Neural cell (in vitro differentiated cells): ENCODE measurements at regions not wholly inside any gene's neighbourhood (a gene's known extent, or its start where the extent isn't known, plus 50 kb on each side); places are given as distances from the start of the nearest gene placed in this dataset.

Experiments
- H2AFZ ChIP-seq: fragments of 200-600, 300-800 bp; sonication (generic), shearing (Covaris generic); 2 replicates; pipeline ENCODE4 v1.6.0; 2014; ENCODE audit warnings: low read depth, mild to moderate bottlenecking, antibody characterized with exemption, low read length, moderate library complexity
- H3F3A ChIP-seq: fragments of 200-600 bp; shearing (Covaris generic); 2 replicates; pipeline ENCODE4 v1.6.1; 2016; ENCODE audit warnings: mild to moderate bottlenecking, moderate library complexity, mixed read lengths, antibody characterized with exemption, low read length; ENCODE audit not compliant: insufficient read depth, poor library complexity, severe bottlenecking
- H3K27ac ChIP-seq: fragments of 200-600, 300-800 bp; sonication (generic), shearing (Covaris generic); 2 replicates; pipeline ENCODE4 v1.5.1; 2014; ENCODE audit warnings: mild to moderate bottlenecking, low read length, moderate library complexity
- H3K27me3 ChIP-seq: fragments of 300-800, 200-600 bp; sonication (generic), shearing (Covaris generic); 2 replicates; pipeline ENCODE4 v1.6.0; 2014; ENCODE audit warnings: mild to moderate bottlenecking, low read depth, low read length, moderate library complexity; ENCODE audit not compliant: insufficient read depth
- H3K36me3 ChIP-seq: fragments of 300-800, 200-600 bp; sonication (generic), shearing (Covaris generic); 2 replicates; pipeline ENCODE4 v1.5.1; 2014; ENCODE audit warnings: mild to moderate bottlenecking, antibody characterized with exemption, low read length, moderate library complexity; ENCODE audit not compliant: insufficient read depth
- H3K4me2 ChIP-seq: fragments of 300-800, 200-600 bp; sonication (generic), shearing (Covaris generic); 2 replicates; pipeline ENCODE4 v1.6.0; 2014; ENCODE audit warnings: mild to moderate bottlenecking, low read length
- H3K4me3 ChIP-seq: fragments of 300-800, 200-600 bp; sonication (generic), shearing (Covaris generic); 2 replicates; pipeline ENCODE4 v1.5.1; 2014; ENCODE audit warnings: mild to moderate bottlenecking, low read length, moderate library complexity
- H3K79me2 ChIP-seq: fragments of 200-600 bp; shearing (Covaris generic); replicated peaks from 2 replicates; pipeline ENCODE4 v1.6.0; 2014; ENCODE audit warnings: mild to moderate bottlenecking, low read length, moderate library complexity; ENCODE audit not compliant: insufficient read depth
- H3K9ac ChIP-seq: fragments of 300-800, 200-600 bp; sonication (generic), shearing (Covaris generic); 2 replicates; pipeline ENCODE4 v1.6.1; 2016; ENCODE audit warnings: mild to moderate bottlenecking, low read length, mixed read lengths
- H3K9me2 ChIP-seq: fragments of 200-600 bp; shearing (Covaris generic); 2 replicates; pipeline ENCODE4 v1.6.1; 2016; ENCODE audit warnings: mild to moderate bottlenecking, low read length, mixed read lengths; ENCODE audit not compliant: insufficient read depth
- H3K9me3 ChIP-seq: fragments of 200-600, 300-800 bp; sonication (generic), shearing (Covaris generic); 2 replicates; pipeline ENCODE4 v1.6.1; 2016; ENCODE audit warnings: mild to moderate bottlenecking, mixed run types, low read length, moderate library complexity, mixed read lengths
- H4K20me1 ChIP-seq: fragments of 200-600 bp; shearing (Covaris generic); 2 replicates; pipeline ENCODE4 v1.6.1; 2016; ENCODE audit warnings: mild to moderate bottlenecking, mixed run types; ENCODE audit not compliant: insufficient read depth
- EP300 ChIP-seq: fragments of 450-650 bp; conservative IDR thresholded peaks from 2 replicates; pipeline ENCODE4 v1.6.1; 2014; ENCODE audit warnings: antibody characterized with exemption, mild to moderate bottlenecking, moderate library complexity; ENCODE audit not compliant: poor library complexity, severe bottlenecking
- EZH2 ChIP-seq: fragments of 200-600, 300-800 bp; shearing (Covaris generic), sonication (generic); IDR thresholded peaks from 2 replicates; pipeline ENCODE4 v1.6.1; 2014; ENCODE audit warnings: antibody characterized with exemption, low read length, borderline replicate concordance, mild to moderate bottlenecking; ENCODE audit not compliant: insufficient read depth, poor library complexity, severe bottlenecking
- MXI1 ChIP-seq: fragments of 450-650 bp; conservative IDR thresholded peaks from 2 replicates; pipeline ENCODE4 v1.6.1; 2014; ENCODE audit warnings: antibody characterized with exemption, mild to moderate bottlenecking; ENCODE audit not compliant: poor library complexity, severe bottlenecking
- POLR2AphosphoS5 ChIP-seq: IDR thresholded peaks from 2 replicates; pipeline ENCODE4 v1.6.1; 2012
- RAD21 ChIP-seq: fragments of 450-650 bp; conservative IDR thresholded peaks from 2 replicates; pipeline ENCODE4 v1.6.1; 2014; ENCODE audit warnings: antibody characterized with exemption, mild to moderate bottlenecking, moderate library complexity
- REST ChIP-seq: IDR thresholded peaks from 2 replicates; pipeline ENCODE4 v1.6.1; 2012; ENCODE audit warnings: borderline replicate concordance
- SMC3 ChIP-seq: fragments of 450-650 bp; conservative IDR thresholded peaks from 2 replicates; pipeline ENCODE4 v1.6.1; 2014; ENCODE audit warnings: antibody characterized with exemption, mild to moderate bottlenecking, moderate library complexity; ENCODE audit not compliant: poor library complexity
- TAF1 ChIP-seq: IDR thresholded peaks from 2 replicates; pipeline ENCODE4 v1.6.1; 2012; ENCODE audit warnings: low read depth
- TF ChIP-seq, protein P1 (sequence below): fragments of 450-650 bp; IDR thresholded peaks from 2 replicates; pipeline ENCODE4 v1.5.1; 2014; ENCODE audit warnings: antibody characterized with exemption, mild to moderate bottlenecking, moderate library complexity; ENCODE audit not compliant: poor library complexity, severe bottlenecking

DNA sequence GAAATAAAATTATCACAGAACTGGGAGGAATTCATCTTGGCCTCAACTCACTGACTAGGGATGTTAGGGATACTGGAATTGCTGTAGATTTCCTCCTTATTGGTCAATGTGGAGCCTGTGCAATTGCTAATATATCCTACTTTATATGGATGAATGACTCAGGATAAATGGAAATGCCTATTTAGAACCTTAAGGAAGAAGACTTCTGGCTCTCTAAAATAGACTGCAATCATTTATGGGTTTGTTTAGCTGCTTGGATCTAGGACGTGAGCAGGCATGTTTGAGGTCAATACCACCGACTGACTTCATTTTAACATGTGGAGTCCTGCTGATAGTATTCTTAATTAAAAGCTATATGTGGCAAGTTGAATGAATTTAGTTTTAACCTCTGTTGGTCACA, 1040.1 kb upstream of the LRRN3 start:
- Histone ChIP-seq H3K79me2 (no peaks in the 10 kb centered on the region), H3K4me2 (no peak overlapping the region), H3K9ac (no peak overlapping the region), H3K9me2 (no peaks in the 10 kb centered on the region), H3K4me3 (no peak overlapping the region), H3K36me3 (no peaks in the 10 kb centered on the region), H2AFZ (no peak overlapping the region), H3K27me3 (no peaks in the 10 kb centered on the region), H3K9me3 (no peaks in the 10 kb centered on the region), H3K27ac (no peak overlapping the region), H3F3A (no peaks in the 10 kb centered on the region), H4K20me1 (no peaks in the 10 kb centered on the region)
- TF ChIP-seq POLR2AphosphoS5 = no peak
- TF ChIP-seq, protein P1, sequence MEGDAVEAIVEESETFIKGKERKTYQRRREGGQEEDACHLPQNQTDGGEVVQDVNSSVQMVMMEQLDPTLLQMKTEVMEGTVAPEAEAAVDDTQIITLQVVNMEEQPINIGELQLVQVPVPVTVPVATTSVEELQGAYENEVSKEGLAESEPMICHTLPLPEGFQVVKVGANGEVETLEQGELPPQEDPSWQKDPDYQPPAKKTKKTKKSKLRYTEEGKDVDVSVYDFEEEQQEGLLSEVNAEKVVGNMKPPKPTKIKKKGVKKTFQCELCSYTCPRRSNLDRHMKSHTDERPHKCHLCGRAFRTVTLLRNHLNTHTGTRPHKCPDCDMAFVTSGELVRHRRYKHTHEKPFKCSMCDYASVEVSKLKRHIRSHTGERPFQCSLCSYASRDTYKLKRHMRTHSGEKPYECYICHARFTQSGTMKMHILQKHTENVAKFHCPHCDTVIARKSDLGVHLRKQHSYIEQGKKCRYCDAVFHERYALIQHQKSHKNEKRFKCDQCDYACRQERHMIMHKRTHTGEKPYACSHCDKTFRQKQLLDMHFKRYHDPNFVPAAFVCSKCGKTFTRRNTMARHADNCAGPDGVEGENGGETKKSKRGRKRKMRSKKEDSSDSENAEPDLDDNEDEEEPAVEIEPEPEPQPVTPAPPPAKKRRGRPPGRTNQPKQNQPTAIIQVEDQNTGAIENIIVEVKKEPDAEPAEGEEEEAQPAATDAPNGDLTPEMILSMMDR = no peak
- no peak for TF ChIP-seq EP300
- no peak for TF ChIP-seq SMC3
- TF ChIP-seq REST = no peak
- no peak for TF ChIP-seq RAD21
- TF ChIP-seq MXI1 = no peak
- no peak for TF ChIP-seq EZH2
- no peak for TF ChIP-seq TAF1

GRCh38 chr7:110051372-110051771, 1039.6 kb upstream of the LRRN3 start:
- no peak for TF ChIP-seq SMC3
- TF ChIP-seq EP300 = no peak
- TF ChIP-seq TAF1 = no peak
- no peak for TF ChIP-seq RAD21
- TF ChIP-seq POLR2AphosphoS5 = no peak
- TF ChIP-seq MXI1 = no peak
- no peak overlapping the region for H3K27ac ChIP-seq
- no peaks in the 10 kb centered on the region for H3K9me2 ChIP-seq
- no peaks in the 10 kb centered on the region for H3K9me3 ChIP-seq
- H2AFZ ChIP-seq = no peak overlapping the region
- no peaks in the 10 kb centered on the region for H3K27me3 ChIP-seq
- no peaks in the 10 kb centered on the region for H3K36me3 ChIP-seq
- no peak overlapping the region for H3K4me2 ChIP-seq
- H3K9ac ChIP-seq = no peak overlapping the region
- H4K20me1 ChIP-seq = no peaks in the 10 kb centered on the region
- H3K4me3 ChIP-seq = no peak overlapping the region
- H3K79me2 ChIP-seq = no peaks in the 10 kb centered on the region
- no peaks in the 10 kb centered on the region for H3F3A ChIP-seq

GRCh38 chr7:110056331-110056730, 1034.6 kb upstream of the LRRN3 start:
- no peaks in the 10 kb centered on the region for H3K27me3 ChIP-seq
- H2AFZ ChIP-seq = no peak overlapping the region
- no peaks in the 10 kb centered on the region for H4K20me1 ChIP-seq
- no peak overlapping the region for H3K4me2 ChIP-seq
- no peak overlapping the region for H3K27ac ChIP-seq
- no peak overlapping the region for H3K9ac ChIP-seq
- H3K36me3 ChIP-seq = no peaks in the 10 kb centered on the region
- no peaks in the 10 kb centered on the region for H3F3A ChIP-seq
- no peaks in the 10 kb centered on the region for H3K79me2 ChIP-seq
- no peak overlapping the region for H3K4me3 ChIP-seq
- no peaks in the 10 kb centered on the region for H3K9me2 ChIP-seq
- H3K9me3 ChIP-seq = no peaks in the 10 kb centered on the region
- no peak for TF ChIP-seq REST
